Lung (tissue), 11 donors: ENCODE measurements at regions not wholly inside any gene's neighbourhood (a gene's known extent, or its start where the extent isn't known, plus 50 kb on each side); places are given as distances from the start of the nearest gene placed in this dataset.
A peak's percentile ranks its signal among the peaks of the same experiment; 100 is the strongest.

Experiments used
- ATAC-seq: fragments of 200-7000 bp; cut with Tn5 transposase; one replicate; pipeline ENCODE4 v1.9.1; 2020; ENCODE audit warnings: moderate number of reproducible peaks; ENCODE audit not compliant: insufficient read depth, low FRiP score
- DNase-seq, 3 donors: peaks; one replicate each; pipeline ENCODE4 v3.0.0-alpha.2; 2013 to 2017
- H3K27ac ChIP-seq, 2 donors: one replicate each; pipeline ENCODE4 v1.5.1; 2013; ENCODE audit warnings: mild to moderate bottlenecking in 2 of 2, moderate library complexity in 2 of 2, control low read depth in 1 of 2, inconsistent platforms in 1 of 2, low read depth in 1 of 2, low read length in 1 of 2
- H3K27me3 ChIP-seq, 3 donors: one replicate each; pipeline ENCODE4 v1.5.1; 2013; ENCODE audit warnings: low read length in 2 of 3; ENCODE audit not compliant: control insufficient read depth in 3 of 3, insufficient read depth in 3 of 3
- H3K36me3 ChIP-seq, 4 donors: one replicate each; pipeline ENCODE4 v1.5.1; 2013; ENCODE audit warnings: low read length in 4 of 4, mild to moderate bottlenecking in 1 of 4, moderate library complexity in 1 of 4; ENCODE audit not compliant: control insufficient read depth in 4 of 4, insufficient read depth in 4 of 4
- H3K4me1 ChIP-seq, 5 donors: one replicate each; pipeline ENCODE4 v1.5.1; 2013; ENCODE audit warnings: low read length in 5 of 5, mild to moderate bottlenecking in 2 of 5, moderate library complexity in 1 of 5; ENCODE audit not compliant: control insufficient read depth in 5 of 5, insufficient read depth in 5 of 5
- H3K4me3 ChIP-seq: one replicate; pipeline ENCODE4 v1.5.1; 2013; ENCODE audit warnings: mild to moderate bottlenecking, control low read depth, moderate library complexity
- H3K9ac ChIP-seq, 2 donors: one replicate each; pipeline ENCODE4 v1.5.1; 2013; ENCODE audit warnings: low read length in 2 of 2, control low read depth in 1 of 2; ENCODE audit not compliant: insufficient read depth in 1 of 2
- H3K9me3 ChIP-seq, 4 donors: one replicate each; pipeline ENCODE4 v1.5.1; 2013; ENCODE audit warnings: low read length in 3 of 4, mild to moderate bottlenecking in 1 of 4, moderate library complexity in 1 of 4; ENCODE audit not compliant: control insufficient read depth in 4 of 4, insufficient read depth in 3 of 4
- CTCF ChIP-seq: IDR thresholded peaks from 2 replicates; pipeline ENCODE4 v1.5.1; 2012; ENCODE audit warnings: mild to moderate bottlenecking; ENCODE audit errors: control extremely low read depth, extremely low read depth
- WGBS, 2 donors: extraction: QIAGEN DNeasy Blood & Tissue Kit; methylation state at CpG; one replicate each; pipeline ENCODE4 v1.1.7; 2013; 5-methylcytosine and 5-hydroxymethylcytosine counted together
- donor health status: control.
- donor health status: control.
- donor health status: Bipolar disorder and iron deficiency.
- donor health status: healthy.
- donor health status: DM: yes; HTN: yes; CAD: no.

- Histone ChIP-seq H3K4me1 (no peaks in the 10 kb centered on the region), H3K27ac (no peak overlapping the region), H3K9me3 (no peaks in the 10 kb centered on the region), H3K9ac (no peak overlapping the region), H3K4me3 (no peak overlapping the region), H3K36me3 (no peaks in the 10 kb centered on the region), H3K27me3 (no peaks in the 10 kb centered on the region)
- no peak for DNase-seq
- ATAC-seq = no peak
- no peak for TF ChIP-seq CTCF
- 84 to 89% methylated on average over 5 of the region's 5 CpGs for WGBS, 2 donors
These were observed 261.2 kb upstream of the TAC1 start for GRCh38 chr7:97470726-97471125.

- ATAC-seq (no peak), DNase-seq (no peak)
- no peaks in the 10 kb centered on the region for H3K36me3 ChIP-seq
- H3K27ac ChIP-seq = no peak overlapping the region
- H3K27me3 ChIP-seq = no peaks in the 10 kb centered on the region
- H3K4me3 ChIP-seq = no peak overlapping the region
- TF ChIP-seq CTCF = no peak
- H3K9ac ChIP-seq = no peak overlapping the region
- H3K4me1 ChIP-seq = no peaks in the 10 kb centered on the region
- WGBS, 2 donors = 61 to 65% methylated on average over 3 of the region's 3 CpGs
- H3K9me3 ChIP-seq = no peaks in the 10 kb centered on the region
These were observed 260.4 kb upstream of the TAC1 start for GRCh38 chr7:97471491-97471890.

GRCh38 chr7:97479740-97480290 is 252.1 kb upstream of the TAC1 start:
- H3K9ac ChIP-seq = no peak overlapping the region
- H3K9me3 ChIP-seq = peaks cover 0 to 2% (median 0%) of the 10 kb centered on the region in 4 donors
- H3K27ac ChIP-seq = no peak overlapping the region
- TF ChIP-seq CTCF = no peak
- no peaks in the 10 kb centered on the region for H3K4me1 ChIP-seq
- no peaks in the 10 kb centered on the region for H3K36me3 ChIP-seq
- ATAC-seq = no peak
- no peak for DNase-seq
- no peak overlapping the region for H3K4me3 ChIP-seq
- WGBS, 2 donors = 39 to 43% methylated on average over 6 of the region's 6 CpGs
- no peaks in the 10 kb centered on the region for H3K27me3 ChIP-seq

- Histone ChIP-seq H3K27me3 (no peaks in the 10 kb centered on the region), H3K4me3 (no peak overlapping the region), H3K4me1 (no peaks in the 10 kb centered on the region), H3K9me3 (peaks cover 0 to 2% (median 0%) of the 10 kb centered on the region in 4 donors), H3K9ac (no peak overlapping the region), H3K27ac (no peak overlapping the region), H3K36me3 (no peaks in the 10 kb centered on the region)
- DNase-seq (peak; percentile 7 to 41 (median 31)), ATAC-seq (no peak)
- WGBS, 2 donors = 69 to 75% methylated on average over 3 of the region's 3 CpGs
- TF ChIP-seq CTCF = no peak
These were observed 251.0 kb upstream of the TAC1 start for GRCh38 chr7:97480772-97481390.
